ENCODE measurements at regions not wholly inside any gene's neighbourhood (a gene's known extent, or its start where the extent isn't known, plus 50 kb on each side); places are given as distances from the start of the nearest gene placed in this dataset.

DNA sequence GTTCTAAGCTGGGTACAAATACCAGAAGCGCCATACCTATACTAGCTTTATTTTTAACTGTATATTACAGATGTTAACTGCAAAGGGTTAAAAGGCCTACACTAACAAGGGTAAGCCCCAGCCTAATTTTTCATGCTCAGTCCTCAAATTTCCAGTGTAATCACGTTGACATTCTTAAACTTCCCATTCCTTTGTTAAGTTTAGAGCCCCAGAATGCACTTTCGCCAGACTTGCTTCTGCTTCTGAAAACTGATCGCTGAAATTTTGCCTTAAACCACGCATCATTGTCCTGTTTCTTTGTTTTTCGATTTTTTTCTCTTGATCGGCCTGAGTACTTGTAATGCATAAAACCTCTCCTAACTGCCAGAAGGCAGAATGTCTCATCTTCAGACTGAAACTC lies 2141.9 kb upstream of the AGA start:
- ChIA-PET CTCF (no interaction called here), POLR2A (no interaction called here)
- Histone ChIP-seq H3K4me1 (no peaks in the 10 kb centered on the region), H3K36me3 (ENCODE audit: control insufficient read depth, insufficient read depth, low read length) (no peaks in the 10 kb centered on the region), H3K9me3 (no peaks in the 10 kb centered on the region), H3K4me3 (ENCODE audit: low read depth, low read length) (no peak overlapping the region), H3K27me3 (replicated peaks; ENCODE audit: control insufficient read depth, insufficient read depth, low read length) (no peaks in the 10 kb centered on the region)
- no peaks in the 10 kb centered on the region for H3K4me1 Mint-ChIP-seq (ENCODE audit: low read depth, unreplicated experiment)
- no TSS peak for BruUV-seq (replicated peaks)
- intact Hi-C loops (cut with micrococcal nuclease; ENCODE audit: unreplicated experiment): no loop called here
- no peak for DNase-seq
- no peaks in the 10 kb centered on the region for H3K9me3 Mint-ChIP-seq (ENCODE audit: unreplicated experiment)
- H3K27me3 Mint-ChIP-seq (ENCODE audit: insufficient read depth, unreplicated experiment): no peaks in the 10 kb centered on the region
- no peak overlapping the region for H3K27ac Mint-ChIP-seq (ENCODE audit: unreplicated experiment)
- H3K4me3 Mint-ChIP-seq (ENCODE audit: unreplicated experiment): no peak overlapping the region
- no peaks in the 10 kb centered on the region for H3K36me3 Mint-ChIP-seq (ENCODE audit: insufficient read depth, unreplicated experiment)
- no peak for TF ChIP-seq CTCF (IDR thresholded peaks at IDR 0.05; ENCODE audit: insufficient read depth in 1 of 2, low read depth in 1 of 2, low read length in 1 of 2, severe bottlenecking in 1 of 2, unreplicated experiment in 1 of 2)

DNA sequence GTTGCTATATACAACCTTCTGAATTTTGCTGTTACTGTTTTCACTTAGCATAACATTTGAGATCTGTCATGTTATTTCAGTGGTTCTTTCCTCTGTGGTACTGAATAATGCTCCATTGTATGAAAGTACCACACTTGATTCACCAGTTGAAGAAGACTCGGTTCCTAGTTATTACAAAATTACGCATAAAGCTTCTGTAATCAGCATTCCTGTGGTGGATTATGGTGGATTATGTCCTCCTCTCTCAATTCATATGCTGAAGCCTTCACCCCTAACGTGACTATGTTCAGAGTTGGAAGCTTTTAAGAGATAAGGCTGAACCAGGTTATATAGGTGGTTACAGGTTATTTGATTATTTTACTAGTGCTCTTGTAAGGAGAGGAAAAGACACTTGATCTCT lies 2143.5 kb upstream of the AGA start:
- no peaks in the 10 kb centered on the region for H3K27me3 Mint-ChIP-seq (ENCODE audit: insufficient read depth, unreplicated experiment)
- ChIA-PET POLR2A (no interaction called here), CTCF (no interaction called here)
- intact Hi-C loops (cut with micrococcal nuclease; ENCODE audit: unreplicated experiment): no loop called here
- Histone ChIP-seq H3K4me1 (no peaks in the 10 kb centered on the region), H3K36me3 (ENCODE audit: control insufficient read depth, insufficient read depth, low read length) (no peaks in the 10 kb centered on the region), H3K4me3 (ENCODE audit: low read depth, low read length) (no peak overlapping the region), H3K27me3 (replicated peaks; ENCODE audit: control insufficient read depth, insufficient read depth, low read length) (no peaks in the 10 kb centered on the region), H3K9me3 (no peaks in the 10 kb centered on the region)
- no peaks in the 10 kb centered on the region for H3K36me3 Mint-ChIP-seq (ENCODE audit: insufficient read depth, unreplicated experiment)
- TF ChIP-seq CTCF (IDR thresholded peaks at IDR 0.05; ENCODE audit: insufficient read depth in 1 of 2, low read depth in 1 of 2, low read length in 1 of 2, severe bottlenecking in 1 of 2, unreplicated experiment in 1 of 2): no peak
- H3K4me1 Mint-ChIP-seq (ENCODE audit: low read depth, unreplicated experiment): no peaks in the 10 kb centered on the region
- no TSS peak for BruUV-seq (replicated peaks)
- no peak overlapping the region for H3K27ac Mint-ChIP-seq (ENCODE audit: unreplicated experiment)
- H3K4me3 Mint-ChIP-seq (ENCODE audit: unreplicated experiment): no peak overlapping the region
- no peaks in the 10 kb centered on the region for H3K9me3 Mint-ChIP-seq (ENCODE audit: unreplicated experiment)
- no peak for DNase-seq

GRCh38 chr4:179586460-179586859 lies 2144.2 kb upstream of the AGA start:
- Mint-ChIP-seq H3K4me3 (ENCODE audit: unreplicated experiment) (no peak overlapping the region), H3K27ac (ENCODE audit: unreplicated experiment) (no peak overlapping the region), H3K36me3 (ENCODE audit: insufficient read depth, unreplicated experiment) (no peaks in the 10 kb centered on the region), H3K27me3 (ENCODE audit: insufficient read depth, unreplicated experiment) (no peaks in the 10 kb centered on the region), H3K9me3 (ENCODE audit: unreplicated experiment) (no peaks in the 10 kb centered on the region), H3K4me1 (ENCODE audit: low read depth, unreplicated experiment) (no peaks in the 10 kb centered on the region)
- Histone ChIP-seq H3K36me3 (ENCODE audit: control insufficient read depth, insufficient read depth, low read length) (no peaks in the 10 kb centered on the region), H3K4me3 (ENCODE audit: low read depth, low read length) (no peak overlapping the region), H3K27me3 (replicated peaks; ENCODE audit: control insufficient read depth, insufficient read depth, low read length) (no peaks in the 10 kb centered on the region), H3K4me1 (no peaks in the 10 kb centered on the region), H3K9me3 (no peaks in the 10 kb centered on the region)
- ChIA-PET CTCF (no interaction called here), POLR2A (no interaction called here)
- intact Hi-C loops (cut with micrococcal nuclease; ENCODE audit: unreplicated experiment): no loop called here
- no TSS peak for BruUV-seq (replicated peaks)
- no peak for DNase-seq
- no peak for TF ChIP-seq CTCF (IDR thresholded peaks at IDR 0.05; ENCODE audit: insufficient read depth in 1 of 2, low read depth in 1 of 2, low read length in 1 of 2, severe bottlenecking in 1 of 2, unreplicated experiment in 1 of 2)

Data from Caco-2 (cell line).